Lower leg skin (tissue), 3 donors: ENCODE measurements at regions not wholly inside any gene's neighbourhood (a gene's known extent, or its start where the extent isn't known, plus 50 kb on each side); places are given as distances from the start of the nearest gene placed in this dataset.
"Not testable (repeated sequence)": the region's sequence is repeated elsewhere in the genome, so short reads cannot be mapped to it uniquely, and the experiment has no call there.

ENCODE experiments used
- CTCF ChIP-seq, 3 donors: fragments of 450-650 bp; IDR thresholded peaks; one replicate each; pipeline ENCODE4 v1.5.1; 2016; ENCODE audit warnings: antibody characterized with exemption in 3 of 3, mild to moderate bottlenecking in 3 of 3, moderate library complexity in 2 of 3
- POLR2A ChIP-seq, 2 donors: fragments of 450-650 bp; IDR thresholded peaks; one replicate each; pipeline ENCODE4 v1.6.1; 2016 to 2017; ENCODE audit warnings: antibody characterized with exemption in 2 of 2, mild to moderate bottlenecking in 1 of 2, moderate library complexity in 1 of 2

- TF ChIP-seq CTCF, POLR2A (IDR thresholded peaks at IDR 0.05): not testable (repeated sequence)
Measured at GRCh38 chr4:131741836-131742235, 1407.3 kb upstream of the PCDH10 start.
